H1 (cell line): ENCODE measurements at regions not wholly inside any gene's neighbourhood (a gene's known extent, or its start where the extent isn't known, plus 50 kb on each side); places are given as distances from the start of the nearest gene placed in this dataset.

Experiments
- CTCF ChIA-PET: fragments of 300-600 bp; sonication (Branson Sonifier 250); formaldehyde crosslinking; loops from one replicate; lab custom pipeline; 2021; ENCODE audit not compliant: partially characterized antibody; lab: Charles Lee
- POLR2A ChIA-PET: fragments of 300-600 bp; sonication (Branson Sonifier 250); formaldehyde crosslinking; loops from one replicate; lab custom pipeline; 2021; ENCODE audit warnings: inconsistent platforms; ENCODE audit not compliant: partially characterized antibody; lab: Charles Lee
- DNase-seq, 2 experiments: peaks; one replicate each; pipeline versions ENCODE4 v3.0.0 to v3.0.0-alpha.2; 2010 to 2022; ENCODE audit warnings: low spot score in 2 of 2, low read depth in 1 of 2, mixed read lengths in 1 of 2
- FAIRE-seq: peaks from 2 replicates; lab custom pipeline; 2011; peaks lifted over from hg19 to GRCh38; lab: Jason Lieb, UNC
- H2AFZ ChIP-seq: 2 replicates; pipeline ENCODE4 v1.8.1; 2012; ENCODE audit warnings: low read length, inconsistent platforms
- H2AK5ac ChIP-seq: 2 replicates; pipeline ENCODE4 v1.6.1; 2013; ENCODE audit warnings: low read depth, low read length
- H2BK120ac ChIP-seq: replicated peaks from 2 replicates; pipeline ENCODE3; 2013; ENCODE audit warnings: low read depth, low read length, inconsistent platforms
- H2BK12ac ChIP-seq: 2 replicates; pipeline ENCODE4 v1.6.1; 2013; ENCODE audit warnings: low read depth, low read length
- H2BK15ac ChIP-seq: 2 replicates; pipeline ENCODE4 v1.6.1; 2013; ENCODE audit warnings: low read length
- H2BK20ac ChIP-seq: 2 replicates; pipeline ENCODE4 v1.6.1; 2013; ENCODE audit warnings: low read length
- H2BK5ac ChIP-seq: 2 replicates; pipeline ENCODE4 v1.6.1; 2013; ENCODE audit warnings: low read depth, low read length
- H3K14ac ChIP-seq: 2 replicates; pipeline ENCODE4 v1.6.1; 2013; ENCODE audit warnings: inconsistent platforms; ENCODE audit not compliant: insufficient read length
- H3K18ac ChIP-seq: 2 replicates; pipeline ENCODE4 v1.6.1; 2013; ENCODE audit warnings: low read length; ENCODE audit errors: extremely low read depth
- H3K23ac ChIP-seq: 2 replicates; pipeline ENCODE4 v1.6.1; 2013; ENCODE audit warnings: inconsistent platforms; ENCODE audit not compliant: insufficient read length
- H3K23me2 ChIP-seq: 2 replicates; pipeline ENCODE4 v1.6.1; 2013; ENCODE audit warnings: low read depth, low read length
- H3K27ac ChIP-seq: 2 replicates; pipeline ENCODE4 v1.6.1; 2011; ENCODE audit warnings: low read depth, low read length, inconsistent platforms
- H3K27me3 ChIP-seq, 4 experiments: replicated peaks in 1 of 4; 1 replicate in 1 of 4; 2 replicates in 3 of 4; pipeline versions ENCODE4 v1.6.1 to v1.8.1; 2011 to 2013; ENCODE audit warnings: low read length in 3 of 4, mild to moderate bottlenecking in 3 of 4, inconsistent platforms in 2 of 4, mixed read lengths in 2 of 4, moderate library complexity in 1 of 4; ENCODE audit not compliant: control insufficient read depth in 3 of 4, insufficient read depth in 3 of 4; ENCODE audit errors: extremely low read depth in 1 of 4
- H3K36me3 ChIP-seq, 4 experiments: 2 replicates each; pipeline versions ENCODE4 v1.6.1 to v1.8.1; 2011 to 2013; ENCODE audit warnings: mild to moderate bottlenecking in 4 of 4, low read length in 3 of 4, moderate library complexity in 2 of 4, control low read depth in 1 of 4, inconsistent platforms in 1 of 4; ENCODE audit not compliant: insufficient read depth in 4 of 4, control insufficient read depth in 2 of 4
- H3K4ac ChIP-seq: replicated peaks from 2 replicates; pipeline ENCODE3; 2013; ENCODE audit warnings: low read length, low read depth, mixed read lengths, inconsistent platforms; ENCODE audit not compliant: insufficient read length
- H3K4me1 ChIP-seq, 4 experiments: replicated peaks in 1 of 4; 1 replicate in 1 of 4; 2 replicates in 3 of 4; pipeline versions ENCODE4 v1.6.1 to v1.8.1; 2011 to 2013; ENCODE audit warnings: low read length in 3 of 4, inconsistent platforms in 2 of 4, mixed read lengths in 1 of 4; ENCODE audit not compliant: insufficient read depth in 4 of 4, control insufficient read depth in 3 of 4
- H3K4me2 ChIP-seq, 2 experiments: 2 replicates each; pipeline versions ENCODE4 v1.6.1 to v1.8.1; 2011 to 2013; ENCODE audit warnings: low read depth in 2 of 2, low read length in 2 of 2, control low read depth in 1 of 2, inconsistent platforms in 1 of 2, mild to moderate bottlenecking in 1 of 2; ENCODE audit not compliant: insufficient read depth in 1 of 2
- H3K4me3 ChIP-seq, 4 experiments: fragments of 200-600, 300-600 bp in 1 of 4; sonication (generic), shearing (Covaris generic), sonication (Bioruptor Twin) in 1 of 4; 2 replicates each; pipeline versions ENCODE4 v1.5.1 to v1.8.1; 2011 to 2016; ENCODE audit warnings: low read length in 4 of 4, low read depth in 3 of 4, control low read depth in 2 of 4, inconsistent platforms in 2 of 4, mild to moderate bottlenecking in 2 of 4, mixed read lengths in 1 of 4, moderate library complexity in 1 of 4; ENCODE audit not compliant: insufficient read depth in 2 of 4; ENCODE audit errors: extremely low read depth in 1 of 4
- H3K56ac ChIP-seq: replicated peaks from 2 replicates; pipeline ENCODE3; 2013; ENCODE audit warnings: low read depth, mild to moderate bottlenecking, mixed read lengths, low read length, inconsistent platforms; ENCODE audit not compliant: insufficient read length
- H3K79me1 ChIP-seq: 2 replicates; pipeline ENCODE4 v1.6.1; 2013; ENCODE audit warnings: low read depth, low read length, control low read depth
- H3K79me2 ChIP-seq, 2 experiments: 2 replicates each; pipeline versions ENCODE4 v1.6.1 to v1.8.1; 2012 to 2013; ENCODE audit warnings: low read length in 2 of 2, mild to moderate bottlenecking in 2 of 2, inconsistent platforms in 1 of 2; ENCODE audit not compliant: insufficient read depth in 2 of 2, control insufficient read depth in 1 of 2
- H3K9ac ChIP-seq, 4 experiments: replicated peaks in 1 of 4; 1 replicate in 1 of 4; 2 replicates in 3 of 4; pipeline versions ENCODE4 v1.6.1 to v1.8.1; 2011 to 2013; ENCODE audit warnings: low read depth in 3 of 4, low read length in 3 of 4, control low read depth in 2 of 4, mild to moderate bottlenecking in 2 of 4, moderate library complexity in 2 of 4, inconsistent platforms in 1 of 4; ENCODE audit errors: extremely low read depth in 1 of 4
- H3K9me3 ChIP-seq, 2 experiments: 2 replicates each; pipeline versions ENCODE4 v1.6.1 to v1.8.1; 2012 to 2013; ENCODE audit warnings: mild to moderate bottlenecking in 2 of 2, moderate library complexity in 2 of 2, control low read depth in 1 of 2, inconsistent platforms in 1 of 2, low read depth in 1 of 2, low read length in 1 of 2, mixed read lengths in 1 of 2; ENCODE audit not compliant: insufficient read depth in 2 of 2
- H4K20me1 ChIP-seq, 2 experiments: replicated peaks in 1 of 2; 2 replicates each; pipeline versions ENCODE3 to v1.8.1; 2011 to 2013; ENCODE audit warnings: inconsistent platforms in 2 of 2, low read length in 2 of 2, mild to moderate bottlenecking in 1 of 2; ENCODE audit not compliant: insufficient read depth in 2 of 2, control insufficient read depth in 1 of 2
- H4K5ac ChIP-seq: 2 replicates; pipeline ENCODE4 v1.6.1; 2013; ENCODE audit warnings: low read length, low read depth, mixed read lengths, inconsistent platforms; ENCODE audit not compliant: insufficient read length
- H4K8ac ChIP-seq: 2 replicates; pipeline ENCODE4 v1.8.0; 2013; ENCODE audit warnings: mild to moderate bottlenecking, moderate library complexity, low read length, inconsistent platforms; ENCODE audit not compliant: insufficient read depth; ENCODE audit errors: extremely low read depth
- H4K91ac ChIP-seq: replicated peaks from 2 replicates; pipeline ENCODE3; 2013; ENCODE audit warnings: low read length, mixed read lengths, inconsistent platforms; ENCODE audit not compliant: insufficient read length
- BACH1 ChIP-seq: IDR thresholded peaks from 2 replicates; pipeline ENCODE4 v1.6.1; 2012; ENCODE audit warnings: low read length, improper control_type of control experiment
- CREB1 ChIP-seq: IDR thresholded peaks from 2 replicates; pipeline ENCODE4 v1.6.1; 2012; ENCODE audit warnings: inconsistent platforms
- HDAC2 ChIP-seq, 2 experiments: fragments of 300-600 bp in 1 of 2; sonication (generic) in 1 of 2; IDR thresholded peaks; 2 replicates each; pipeline ENCODE4 v1.6.1; 2011 to 2012; ENCODE audit warnings: low read depth in 2 of 2, low read length in 2 of 2, mild to moderate bottlenecking in 2 of 2, moderate library complexity in 2 of 2, borderline replicate concordance in 1 of 2, inconsistent platforms in 1 of 2
- HDAC6 ChIP-seq: IDR thresholded peaks from one replicate; pipeline ENCODE4 v1.7.1; 2012; ENCODE audit warnings: low read depth, mild to moderate bottlenecking, inconsistent platforms, low read length, moderate library complexity
- JUN ChIP-seq: IDR thresholded peaks from 2 replicates; pipeline ENCODE4 v1.6.1; 2011; ENCODE audit warnings: low read depth, mild to moderate bottlenecking, improper control_type of control experiment, low read length
- KDM4A ChIP-seq: IDR thresholded peaks from one replicate; pipeline ENCODE4 v1.7.1; 2012; ENCODE audit warnings: low read depth, mild to moderate bottlenecking, moderate library complexity, low read length, inconsistent platforms; ENCODE audit not compliant: severe bottlenecking
- MAFK ChIP-seq: IDR thresholded peaks from 2 replicates; pipeline ENCODE4 v1.6.1; 2012; ENCODE audit warnings: low read depth, mild to moderate bottlenecking, improper control_type of control experiment, low read length
- POLR2AphosphoS5 ChIP-seq: IDR thresholded peaks from 2 replicates; pipeline ENCODE4 v1.6.1; 2011; ENCODE audit warnings: low read depth, low read length
- RBBP5 ChIP-seq: IDR thresholded peaks from 2 replicates; pipeline ENCODE4 v1.7.1; 2012; ENCODE audit warnings: low read depth, mild to moderate bottlenecking, inconsistent platforms, low read length, moderate library complexity, borderline replicate concordance
- RNF2 ChIP-seq: fragments of 200-900, 300-1000 bp; sonication (generic); IDR thresholded peaks from 2 replicates; pipeline ENCODE4 v1.7.1; 2016; ENCODE audit warnings: borderline replicate concordance, low read depth, mild to moderate bottlenecking, antibody characterized with exemption, low read length; ENCODE audit not compliant: poor library complexity, severe bottlenecking; ENCODE audit errors: missing control alignments
- SP4 ChIP-seq: IDR thresholded peaks from 2 replicates; pipeline ENCODE4 v1.6.1; 2012; ENCODE audit warnings: low read length, inconsistent platforms
- YY1 ChIP-seq: IDR thresholded peaks from 2 replicates; pipeline ENCODE4 v1.6.1; 2011; ENCODE audit warnings: low read depth, mild to moderate bottlenecking, low read length
- WGBS, 2 experiments: shearing (Covaris generic) in 1 of 2; methylation state at CpG; one replicate each; pipeline versions ENCODE4 v1.1.6 to v1.1.7; 2013 to 2015; ENCODE audit warnings: low lambda C conversion rate in 2 of 2, mixed read lengths in 2 of 2, inconsistent platforms in 1 of 2, low coverage in 1 of 2, missing lambda C conversion rate in 1 of 2; ENCODE audit not compliant: insufficient replicate concordance in 2 of 2, insufficient coverage in 1 of 2, insufficient read length in 1 of 2; ENCODE audit errors: extremely low coverage in 1 of 2, missing lambda C conversion rate in 1 of 2; 5-methylcytosine and 5-hydroxymethylcytosine counted together
- TF ChIP-seq, protein P1 (sequence below), 3 experiments: IDR thresholded peaks; 1 replicate in 2 of 3; 2 replicates in 1 of 3; pipeline versions ENCODE4 v1.5.1 to v1.6.1; 2011; ENCODE audit warnings: low read length in 3 of 3, mild to moderate bottlenecking in 3 of 3, inconsistent platforms in 2 of 3, low read depth in 1 of 3, moderate library complexity in 1 of 3; ENCODE audit not compliant: insufficient read depth in 1 of 3; ENCODE audit errors: control extremely low read depth in 1 of 3

DNA sequence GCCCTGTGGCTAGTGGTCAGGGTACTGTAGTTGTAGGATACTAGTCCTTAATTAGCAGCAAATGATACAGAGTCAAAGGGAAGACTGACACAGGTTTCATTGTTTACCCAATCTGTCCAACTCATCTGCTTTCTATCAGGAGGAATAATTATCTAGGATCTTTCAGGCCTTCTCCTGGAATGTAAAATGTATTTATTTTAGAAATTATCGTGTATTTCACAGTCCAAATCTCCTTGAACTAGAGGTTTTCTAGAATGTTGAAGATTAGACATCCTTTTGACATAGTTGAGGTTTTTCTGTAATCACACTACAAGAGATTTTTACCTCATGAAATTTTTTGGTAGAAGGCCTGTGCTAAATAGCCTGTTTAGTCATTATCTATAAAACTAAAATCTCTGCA is 1694.8 kb upstream of the PCDH20 start:
- H3K4me1 ChIP-seq: no peaks in the 10 kb centered on the region
- no peak overlapping the region for H4K8ac ChIP-seq
- H3K23ac ChIP-seq: no peak overlapping the region
- H3K9ac ChIP-seq: no peak overlapping the region
- H2BK5ac ChIP-seq: no peak overlapping the region
- H2BK20ac ChIP-seq: no peak overlapping the region
- no peak overlapping the region for H3K27ac ChIP-seq
- no peaks in the 10 kb centered on the region for H3K23me2 ChIP-seq
- no peak overlapping the region for H3K4me2 ChIP-seq
- H4K91ac ChIP-seq: no peak overlapping the region
- CTCF ChIA-PET: no interaction called here
- H3K27me3 ChIP-seq: no peaks in the 10 kb centered on the region
- DNase-seq: no peak
- no peak overlapping the region for H4K5ac ChIP-seq
- H2BK15ac ChIP-seq: no peak overlapping the region
- H3K14ac ChIP-seq: no peak overlapping the region
- no peaks in the 10 kb centered on the region for H3K79me2 ChIP-seq
- no peak overlapping the region for H2BK12ac ChIP-seq
- WGBS, 2 experiments: 96% methylated on average over 1 of the region's 1 CpG; no CpG with 5 or more reads in 1 of the 2 experiments
- FAIRE-seq: no peak
- no peak overlapping the region for H3K4me3 ChIP-seq
- POLR2A ChIA-PET: no interaction called here
- no peaks in the 10 kb centered on the region for H3K9me3 ChIP-seq
- H4K20me1 ChIP-seq: no peaks in the 10 kb centered on the region
- H2AFZ ChIP-seq: no peak overlapping the region
- H3K56ac ChIP-seq: no peak overlapping the region
- H3K18ac ChIP-seq: no peak overlapping the region
- no peak overlapping the region for H2AK5ac ChIP-seq
- H3K79me1 ChIP-seq: no peaks in the 10 kb centered on the region
- no peak overlapping the region for H3K4ac ChIP-seq
- no peaks in the 10 kb centered on the region for H3K36me3 ChIP-seq
- H2BK120ac ChIP-seq: no peak overlapping the region
- TF ChIP-seq HDAC6 (no peak), KDM4A (no peak), RNF2 (no peak), BACH1 (no peak), HDAC2 (IDR thresholded peaks at IDR 0.05; ENCODE audit: borderline replicate concordance in 1 of 2, low read depth in 2 of 2, low read length in 2 of 2) (no peak), RBBP5 (no peak), MAFK (no peak), SP4 (no peak), POLR2AphosphoS5 (no peak), JUN (no peak), CREB1 (no peak), YY1 (no peak)
- TF ChIP-seq, protein P1, sequence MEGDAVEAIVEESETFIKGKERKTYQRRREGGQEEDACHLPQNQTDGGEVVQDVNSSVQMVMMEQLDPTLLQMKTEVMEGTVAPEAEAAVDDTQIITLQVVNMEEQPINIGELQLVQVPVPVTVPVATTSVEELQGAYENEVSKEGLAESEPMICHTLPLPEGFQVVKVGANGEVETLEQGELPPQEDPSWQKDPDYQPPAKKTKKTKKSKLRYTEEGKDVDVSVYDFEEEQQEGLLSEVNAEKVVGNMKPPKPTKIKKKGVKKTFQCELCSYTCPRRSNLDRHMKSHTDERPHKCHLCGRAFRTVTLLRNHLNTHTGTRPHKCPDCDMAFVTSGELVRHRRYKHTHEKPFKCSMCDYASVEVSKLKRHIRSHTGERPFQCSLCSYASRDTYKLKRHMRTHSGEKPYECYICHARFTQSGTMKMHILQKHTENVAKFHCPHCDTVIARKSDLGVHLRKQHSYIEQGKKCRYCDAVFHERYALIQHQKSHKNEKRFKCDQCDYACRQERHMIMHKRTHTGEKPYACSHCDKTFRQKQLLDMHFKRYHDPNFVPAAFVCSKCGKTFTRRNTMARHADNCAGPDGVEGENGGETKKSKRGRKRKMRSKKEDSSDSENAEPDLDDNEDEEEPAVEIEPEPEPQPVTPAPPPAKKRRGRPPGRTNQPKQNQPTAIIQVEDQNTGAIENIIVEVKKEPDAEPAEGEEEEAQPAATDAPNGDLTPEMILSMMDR (IDR thresholded peaks at IDR 0.05; ENCODE audit: control extremely low read depth in 1 of 3, insufficient read depth in 1 of 3, low read depth in 1 of 3, low read length in 3 of 3): no peak
